ENCODE measurements at regions not wholly inside any gene's neighbourhood (a gene's known extent, or its start where the extent isn't known, plus 50 kb on each side); places are given as distances from the start of the nearest gene placed in this dataset.

- peak overlapping the region; percentile 80 for H3K27ac Mint-ChIP-seq (ENCODE audit: unreplicated experiment)
- H3K36me3 Mint-ChIP-seq (ENCODE audit: low read depth) = no peaks in the 10 kb centered on the region
- no peaks in the 10 kb centered on the region for H3K27me3 Mint-ChIP-seq (ENCODE audit: low read depth)
- peaks cover 62% of the 10 kb centered on the region for H3K4me1 Mint-ChIP-seq (ENCODE audit: low read depth)
- TF ChIP-seq, protein P1, sequence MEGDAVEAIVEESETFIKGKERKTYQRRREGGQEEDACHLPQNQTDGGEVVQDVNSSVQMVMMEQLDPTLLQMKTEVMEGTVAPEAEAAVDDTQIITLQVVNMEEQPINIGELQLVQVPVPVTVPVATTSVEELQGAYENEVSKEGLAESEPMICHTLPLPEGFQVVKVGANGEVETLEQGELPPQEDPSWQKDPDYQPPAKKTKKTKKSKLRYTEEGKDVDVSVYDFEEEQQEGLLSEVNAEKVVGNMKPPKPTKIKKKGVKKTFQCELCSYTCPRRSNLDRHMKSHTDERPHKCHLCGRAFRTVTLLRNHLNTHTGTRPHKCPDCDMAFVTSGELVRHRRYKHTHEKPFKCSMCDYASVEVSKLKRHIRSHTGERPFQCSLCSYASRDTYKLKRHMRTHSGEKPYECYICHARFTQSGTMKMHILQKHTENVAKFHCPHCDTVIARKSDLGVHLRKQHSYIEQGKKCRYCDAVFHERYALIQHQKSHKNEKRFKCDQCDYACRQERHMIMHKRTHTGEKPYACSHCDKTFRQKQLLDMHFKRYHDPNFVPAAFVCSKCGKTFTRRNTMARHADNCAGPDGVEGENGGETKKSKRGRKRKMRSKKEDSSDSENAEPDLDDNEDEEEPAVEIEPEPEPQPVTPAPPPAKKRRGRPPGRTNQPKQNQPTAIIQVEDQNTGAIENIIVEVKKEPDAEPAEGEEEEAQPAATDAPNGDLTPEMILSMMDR (IDR thresholded peaks at IDR 0.05) = no peak
- H3K9me3 Mint-ChIP-seq (ENCODE audit: low read depth) = no peaks in the 10 kb centered on the region
- no peak for DNase-seq (ENCODE audit: low spot score)
- H3K4me3 Mint-ChIP-seq (ENCODE audit: unreplicated experiment) = no peak overlapping the region
These were observed 64.7 kb upstream of the SPOCK1 start for GRCh38 chr5:137563646-137564397.

- peaks cover 62% of the 10 kb centered on the region for H3K4me1 Mint-ChIP-seq (ENCODE audit: low read depth)
- H3K9me3 Mint-ChIP-seq (ENCODE audit: low read depth) = no peaks in the 10 kb centered on the region
- no peaks in the 10 kb centered on the region for H3K36me3 Mint-ChIP-seq (ENCODE audit: low read depth)
- H3K27me3 Mint-ChIP-seq (ENCODE audit: low read depth) = no peaks in the 10 kb centered on the region
- peak overlapping the region; percentile 80 for H3K27ac Mint-ChIP-seq (ENCODE audit: unreplicated experiment)
- no peak for DNase-seq (ENCODE audit: low spot score)
- TF ChIP-seq, protein P1 (IDR thresholded peaks at IDR 0.05) = no peak
- no peak overlapping the region for H3K4me3 Mint-ChIP-seq (ENCODE audit: unreplicated experiment)
These were observed 64.1 kb upstream of the SPOCK1 start for GRCh38 chr5:137563301-137563645.

GRCh38 chr5:137561608-137562007 is 62.5 kb upstream of the SPOCK1 start:
- DNase-seq (ENCODE audit: low spot score) = no peak
- Mint-ChIP-seq H3K27ac (ENCODE audit: unreplicated experiment) (no peak overlapping the region), H3K36me3 (ENCODE audit: low read depth) (no peaks in the 10 kb centered on the region), H3K27me3 (ENCODE audit: low read depth) (no peaks in the 10 kb centered on the region), H3K4me1 (ENCODE audit: low read depth) (peaks cover 46% of the 10 kb centered on the region), H3K9me3 (ENCODE audit: low read depth) (no peaks in the 10 kb centered on the region), H3K4me3 (ENCODE audit: unreplicated experiment) (no peak overlapping the region)
- TF ChIP-seq, protein P1 (IDR thresholded peaks at IDR 0.05) = no peak

DNA sequence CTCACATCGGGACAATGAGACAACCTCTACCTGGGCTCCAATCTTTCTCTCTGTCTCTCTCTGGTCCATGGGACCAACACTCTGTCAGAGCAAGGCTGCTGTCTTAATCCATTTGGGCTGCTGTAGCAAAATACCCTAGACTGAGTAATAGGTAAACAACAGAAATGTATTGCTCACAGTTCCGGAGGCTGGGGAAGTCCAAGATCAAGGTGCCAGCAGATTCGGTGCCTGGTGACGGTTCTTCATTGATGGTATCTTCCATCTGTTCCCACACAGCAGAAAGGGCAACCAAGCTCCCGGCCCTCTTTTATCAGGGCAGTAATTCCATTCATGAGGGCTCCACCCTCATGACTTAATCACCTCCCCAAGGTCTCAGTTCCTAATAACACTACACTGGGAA is 61.3 kb upstream of the SPOCK1 start:
- H3K27me3 Mint-ChIP-seq (ENCODE audit: low read depth) = peaks cover 4% of the 10 kb centered on the region
- no peaks in the 10 kb centered on the region for H3K9me3 Mint-ChIP-seq (ENCODE audit: low read depth)
- peaks cover 34% of the 10 kb centered on the region for H3K4me1 Mint-ChIP-seq (ENCODE audit: low read depth)
- H3K36me3 Mint-ChIP-seq (ENCODE audit: low read depth) = no peaks in the 10 kb centered on the region
- TF ChIP-seq, protein P1 (IDR thresholded peaks at IDR 0.05) = no peak
- no peak overlapping the region for H3K27ac Mint-ChIP-seq (ENCODE audit: unreplicated experiment)
- DNase-seq (ENCODE audit: low spot score) = no peak
- H3K4me3 Mint-ChIP-seq (ENCODE audit: unreplicated experiment) = no peak overlapping the region
